GM18867 (cell line): ENCODE measurements at regions not wholly inside any gene's neighbourhood (a gene's known extent, or its start where the extent isn't known, plus 50 kb on each side); places are given as distances from the start of the nearest gene placed in this dataset.
"Not testable (repeated sequence)": the region's sequence is repeated elsewhere in the genome, so short reads cannot be mapped to it uniquely, and the experiment has no call there.

ENCODE experiments used
- ATAC-seq: cut with Tn5 transposase; IDR thresholded peaks from one replicate; pipeline ENCODE4 v1.9.1; 2021; ENCODE audit warnings: mild to moderate bottlenecking, moderate library complexity; ENCODE audit not compliant: unreplicated experiment

GRCh38 chr10:9149134-9149533 lies 1094.6 kb downstream of the GATA3 start:
- no peak for ATAC-seq

- ATAC-seq = not testable (repeated sequence)
Observed at GRCh38 chr10:9153057-9153456, 1098.6 kb downstream of the GATA3 start.

GRCh38 chr10:9157656-9158055 lies 1103.2 kb downstream of the GATA3 start:
- no peak for ATAC-seq

GRCh38 chr10:9158675-9159074 lies 1104.2 kb downstream of the GATA3 start:
- ATAC-seq = no peak

GRCh38 chr10:9160275-9160674 lies 1105.8 kb downstream of the GATA3 start:
- no peak for ATAC-seq

- no peak for ATAC-seq
Observed at GRCh38 chr10:9163699-9164098, 1109.2 kb downstream of the GATA3 start.

GRCh38 chr10:9166770-9167169 lies 1112.3 kb downstream of the GATA3 start:
- ATAC-seq = no peak

- no peak for ATAC-seq
Observed at GRCh38 chr10:9172276-9172675, 1117.8 kb downstream of the GATA3 start.

GRCh38 chr10:9175200-9175599 lies 1120.7 kb downstream of the GATA3 start:
- ATAC-seq = peak; percentile 65

- ATAC-seq = not testable (repeated sequence)
Observed at GRCh38 chr10:9183197-9183880, 1128.9 kb downstream of the GATA3 start.

GRCh38 chr10:9188022-9188810 lies 1133.7 kb downstream of the GATA3 start:
- no peak for ATAC-seq

- ATAC-seq = no peak
Observed at GRCh38 chr10:9189448-9189847, 1135.0 kb downstream of the GATA3 start.

- ATAC-seq = no peak
Observed at GRCh38 chr10:9193120-9193519, 1138.6 kb downstream of the GATA3 start.

- ATAC-seq = no peak
Observed at GRCh38 chr10:9195385-9195784, 1140.9 kb downstream of the GATA3 start.

GRCh38 chr10:9198611-9199010 lies 1144.1 kb downstream of the GATA3 start:
- ATAC-seq = no peak

GRCh38 chr10:9205558-9205957 lies 1151.1 kb downstream of the GATA3 start:
- no peak for ATAC-seq

GRCh38 chr10:9209105-9209798 lies 1154.8 kb downstream of the GATA3 start:
- peak; percentile 86 for ATAC-seq

GRCh38 chr10:9211228-9211627 lies 1156.7 kb downstream of the GATA3 start:
- no peak for ATAC-seq

- no peak for ATAC-seq
Observed at GRCh38 chr10:9214618-9215017, 1160.1 kb downstream of the GATA3 start.

GRCh38 chr10:9215121-9215520 lies 1160.6 kb downstream of the GATA3 start:
- ATAC-seq = no peak

- ATAC-seq = no peak
Observed at GRCh38 chr10:9219860-9220259, 1165.4 kb downstream of the GATA3 start.

- ATAC-seq = no peak
Observed at GRCh38 chr10:9222917-9223316, 1168.4 kb downstream of the GATA3 start.
